ENCODE measurements at regions not wholly inside any gene's neighbourhood (a gene's known extent, or its start where the extent isn't known, plus 50 kb on each side); places are given as distances from the start of the nearest gene placed in this dataset.
A peak's percentile ranks its signal among the peaks of the same experiment; 100 is the strongest.

DNA sequence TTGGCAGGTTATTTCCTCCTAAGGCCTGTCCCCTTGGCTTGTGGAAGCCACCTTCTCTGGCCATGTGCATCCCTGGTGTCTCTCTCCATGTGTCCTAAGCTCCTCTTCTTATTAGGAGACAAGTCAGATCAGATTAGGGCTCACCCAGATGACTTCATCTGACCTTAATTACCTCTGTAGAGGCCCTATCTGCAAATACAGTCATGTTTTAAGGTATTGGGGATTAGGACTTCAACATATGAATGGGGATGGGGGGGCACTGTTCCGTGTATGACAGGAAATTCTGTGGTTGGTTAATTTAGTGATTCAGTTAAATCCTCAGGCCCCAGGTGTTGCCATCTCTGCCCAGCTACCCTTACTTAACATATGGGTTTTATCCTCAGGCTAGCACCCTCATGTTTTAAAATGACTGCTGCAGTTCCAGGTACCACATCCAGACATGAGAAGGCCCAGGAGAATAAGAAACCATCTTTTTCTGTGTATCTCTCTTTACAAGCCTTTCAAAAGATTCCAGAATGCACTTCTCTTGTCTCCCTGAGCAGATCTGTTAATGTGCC lies 51.9 kb upstream of the RAI14 start (continued):
- TF ChIP-seq, protein P1, sequence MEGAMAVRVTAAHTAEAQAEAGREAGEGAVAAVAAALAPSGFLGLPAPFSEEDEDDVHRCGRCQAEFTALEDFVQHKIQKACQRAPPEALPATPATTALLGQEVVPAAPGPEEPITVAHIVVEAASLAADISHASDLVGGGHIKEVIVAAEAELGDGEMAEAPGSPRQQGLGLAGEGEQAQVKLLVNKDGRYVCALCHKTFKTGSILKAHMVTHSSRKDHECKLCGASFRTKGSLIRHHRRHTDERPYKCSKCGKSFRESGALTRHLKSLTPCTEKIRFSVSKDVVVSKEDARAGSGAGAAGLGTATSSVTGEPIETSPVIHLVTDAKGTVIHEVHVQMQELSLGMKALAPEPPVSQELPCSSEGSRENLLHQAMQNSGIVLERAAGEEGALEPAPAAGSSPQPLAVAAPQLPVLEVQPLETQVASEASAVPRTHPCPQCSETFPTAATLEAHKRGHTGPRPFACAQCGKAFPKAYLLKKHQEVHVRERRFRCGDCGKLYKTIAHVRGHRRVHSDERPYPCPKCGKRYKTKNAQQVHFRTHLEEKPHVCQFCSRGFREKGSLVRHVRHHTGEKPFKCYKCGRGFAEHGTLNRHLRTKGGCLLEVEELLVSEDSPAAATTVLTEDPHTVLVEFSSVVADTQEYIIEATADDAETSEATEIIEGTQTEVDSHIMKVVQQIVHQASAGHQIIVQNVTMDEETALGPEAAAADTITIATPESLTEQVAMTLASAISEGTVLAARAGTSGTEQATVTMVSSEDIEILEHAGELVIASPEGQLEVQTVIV (CRISPR knock-in tag; IDR thresholded peaks at IDR 0.05; ENCODE audit: borderline replicate concordance): no peak
- TF ChIP-seq CBFA2T2 (conservative IDR thresholded peaks at IDR 0.05): no peak
- no peak for TF ChIP-seq U2AF2 (optimal IDR thresholded peaks at IDR 0.05; ENCODE audit: low read depth, low read length)
- TF ChIP-seq ZBED1 (IDR thresholded peaks at IDR 0.05): no peak
- TF ChIP-seq E2F3 (CRISPR knock-in tag; IDR thresholded peaks at IDR 0.05): no peak
- no peak for TF ChIP-seq ZNF431 (CRISPR knock-in tag; IDR thresholded peaks at IDR 0.05)
- TF ChIP-seq L3MBTL2 (IDR thresholded peaks at IDR 0.05): peak; percentile 24; the same call in 1 of the 2 replicates
- no peak for TF ChIP-seq MBD1 (CRISPR knock-in tag; IDR thresholded peaks at IDR 0.05)
- TF ChIP-seq DIDO1 (tag; IDR thresholded peaks at IDR 0.05; ENCODE audit: low read depth): no peak
- TF ChIP-seq ZBTB7A (IDR thresholded peaks at IDR 0.05; ENCODE audit: borderline replicate concordance, control insufficient read depth, low read depth, low read length): no peak
- no peak for TF ChIP-seq MAFF (IDR thresholded peaks at IDR 0.05; ENCODE audit: low read length)
- TF ChIP-seq RUNX1 (IDR thresholded peaks at IDR 0.05; ENCODE audit: low read depth): no peak
- TF ChIP-seq JUND (IDR thresholded peaks at IDR 0.05; ENCODE audit: borderline replicate concordance, low read depth, low read length): peak; percentile 62
- peak; percentile 66; the same call in 1 of the 3 replicates for TF ChIP-seq JUND (tag; IDR thresholded peaks at IDR 0.05; ENCODE audit: borderline replicate concordance, low read depth, low read length)
- no peak for TF ChIP-seq POLR2AphosphoS5 (IDR thresholded peaks at IDR 0.05; ENCODE audit: control insufficient read depth, insufficient read depth, low read depth, low read length)
- TF ChIP-seq, protein P2, sequence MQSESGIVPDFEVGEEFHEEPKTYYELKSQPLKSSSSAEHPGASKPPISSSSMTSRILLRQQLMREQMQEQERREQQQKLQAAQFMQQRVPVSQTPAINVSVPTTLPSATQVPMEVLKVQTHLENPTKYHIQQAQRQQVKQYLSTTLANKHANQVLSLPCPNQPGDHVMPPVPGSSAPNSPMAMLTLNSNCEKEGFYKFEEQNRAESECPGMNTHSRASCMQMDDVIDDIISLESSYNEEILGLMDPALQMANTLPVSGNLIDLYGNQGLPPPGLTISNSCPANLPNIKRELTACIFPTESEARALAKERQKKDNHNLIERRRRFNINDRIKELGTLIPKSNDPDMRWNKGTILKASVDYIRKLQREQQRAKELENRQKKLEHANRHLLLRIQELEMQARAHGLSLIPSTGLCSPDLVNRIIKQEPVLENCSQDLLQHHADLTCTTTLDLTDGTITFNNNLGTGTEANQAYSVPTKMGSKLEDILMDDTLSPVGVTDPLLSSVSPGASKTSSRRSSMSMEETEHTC (IDR thresholded peaks at IDR 0.05): no peak
- TF ChIP-seq DDX20 (tag; IDR thresholded peaks at IDR 0.05; ENCODE audit: low read depth): no peak
- no peak for TF ChIP-seq SUPT5H (IDR thresholded peaks at IDR 0.05)
- no peak for TF ChIP-seq ZNF699 (CRISPR knock-in tag; IDR thresholded peaks at IDR 0.05; ENCODE audit: insufficient replicate concordance)
- TF ChIP-seq HMG20A (CRISPR knock-in tag; conservative IDR thresholded peaks at IDR 0.05): no peak
- no peak for TF ChIP-seq ZNF23 (CRISPR knock-in tag; IDR thresholded peaks at IDR 0.05)
- TF ChIP-seq GATA2 (CRISPR knock-in tag; IDR thresholded peaks at IDR 0.05): no peak
- TF ChIP-seq GABPB2 (CRISPR knock-in tag; conservative IDR thresholded peaks at IDR 0.05): no peak
- no peak for TF ChIP-seq KHSRP (IDR thresholded peaks at IDR 0.05)
- TF ChIP-seq HDAC6 (IDR thresholded peaks at IDR 0.05; ENCODE audit: low read depth, low read length): no peak
- no peak for TF ChIP-seq RNF2 (IDR thresholded peaks at IDR 0.05)

All from K562 (cell line).